ENCODE measurements at regions not wholly inside any gene's neighbourhood (a gene's known extent, or its start where the extent isn't known, plus 50 kb on each side); places are given as distances from the start of the nearest gene placed in this dataset.

DNA sequence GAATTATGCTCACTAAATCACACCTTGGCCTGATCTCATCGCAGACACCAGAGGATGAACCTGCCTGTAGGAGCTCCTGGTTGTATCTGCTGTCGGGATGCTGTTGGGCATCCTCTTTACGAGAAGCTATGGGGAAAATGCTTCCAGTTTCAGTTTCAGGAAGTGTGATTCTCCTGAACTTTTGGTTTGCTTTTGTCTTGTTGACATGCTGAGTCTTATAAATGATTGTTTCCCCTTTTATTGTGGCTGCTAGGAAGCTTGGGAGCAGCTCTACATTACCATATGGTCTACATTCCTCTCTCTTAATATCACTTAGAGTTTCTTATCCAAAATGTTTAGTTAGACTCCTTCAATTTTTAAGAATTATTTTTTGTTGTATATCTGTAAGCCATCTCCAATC is 227.5 kb downstream of the MTX2 start:
- TF ChIP-seq CTCF (IDR thresholded peaks at IDR 0.05), result no peak
- no peak for TF ChIP-seq POLR2A (IDR thresholded peaks at IDR 0.05; ENCODE audit: low read length)
- TF ChIP-seq HMGXB4 (CRISPR knock-in tag; IDR thresholded peaks at IDR 0.05; ENCODE audit: borderline replicate concordance), result no peak
- TF ChIP-seq CHD2 (IDR thresholded peaks at IDR 0.05; ENCODE audit: low read length, partially characterized antibody), result no peak
- TF ChIP-seq BHLHE40 (IDR thresholded peaks at IDR 0.05; ENCODE audit: low read depth, low read length), result no peak

Measured in A549 (cell line).